HL-60 (cell line): ENCODE measurements at regions not wholly inside any gene's neighbourhood (a gene's known extent, or its start where the extent isn't known, plus 50 kb on each side); places are given as distances from the start of the nearest gene placed in this dataset.

ENCODE experiments used
- DNase-seq, 2 experiments: peaks; one replicate each; pipeline ENCODE4 v3.0.0-alpha.2; 2010 to 2020; ENCODE audit warnings: low read depth in 1 of 2, low spot score in 1 of 2
- H3K27ac ChIP-seq: fragments of 250-450 bp; sonication (Bioruptor Pico); replicated peaks from 2 replicates; pipeline ENCODE4 v1.5.1; 2020; ENCODE audit warnings: mild to moderate bottlenecking, moderate library complexity
- H3K27me3 ChIP-seq: fragments of 250-450 bp; sonication (Bioruptor Pico); 2 replicates; pipeline ENCODE4 v1.5.1; 2021; ENCODE audit warnings: mild to moderate bottlenecking, moderate library complexity; ENCODE audit not compliant: insufficient read depth, poor library complexity, severe bottlenecking
- H3K4me3 ChIP-seq: replicated peaks from 2 replicates; pipeline ENCODE4 v1.5.1; 2011; ENCODE audit warnings: mild to moderate bottlenecking, control low read depth, low read length; ENCODE audit not compliant: insufficient read depth
- GABPA ChIP-seq: IDR thresholded peaks from 2 replicates; pipeline ENCODE4 v1.6.1; 2012; ENCODE audit warnings: low read depth
- POLR2AphosphoS5 ChIP-seq: IDR thresholded peaks from 2 replicates; pipeline ENCODE4 v1.6.1; 2012; ENCODE audit warnings: low read depth
- REST ChIP-seq: IDR thresholded peaks from 2 replicates; pipeline ENCODE4 v1.6.1; 2012; ENCODE audit warnings: low read depth; ENCODE audit not compliant: insufficient replicate concordance
- SPI1 ChIP-seq: IDR thresholded peaks from 2 replicates; pipeline ENCODE4 v1.6.1; 2012; ENCODE audit warnings: low read depth, mild to moderate bottlenecking, borderline replicate concordance
- TF ChIP-seq, protein P1 (sequence below): IDR thresholded peaks from one replicate; pipeline ENCODE4 v1.5.1; 2011; ENCODE audit warnings: low read length, control low read depth, inconsistent platforms; ENCODE audit not compliant: insufficient read depth

- TF ChIP-seq POLR2AphosphoS5 = no peak
- TF ChIP-seq GABPA = no peak
- no peak for TF ChIP-seq SPI1
- TF ChIP-seq, protein P1, sequence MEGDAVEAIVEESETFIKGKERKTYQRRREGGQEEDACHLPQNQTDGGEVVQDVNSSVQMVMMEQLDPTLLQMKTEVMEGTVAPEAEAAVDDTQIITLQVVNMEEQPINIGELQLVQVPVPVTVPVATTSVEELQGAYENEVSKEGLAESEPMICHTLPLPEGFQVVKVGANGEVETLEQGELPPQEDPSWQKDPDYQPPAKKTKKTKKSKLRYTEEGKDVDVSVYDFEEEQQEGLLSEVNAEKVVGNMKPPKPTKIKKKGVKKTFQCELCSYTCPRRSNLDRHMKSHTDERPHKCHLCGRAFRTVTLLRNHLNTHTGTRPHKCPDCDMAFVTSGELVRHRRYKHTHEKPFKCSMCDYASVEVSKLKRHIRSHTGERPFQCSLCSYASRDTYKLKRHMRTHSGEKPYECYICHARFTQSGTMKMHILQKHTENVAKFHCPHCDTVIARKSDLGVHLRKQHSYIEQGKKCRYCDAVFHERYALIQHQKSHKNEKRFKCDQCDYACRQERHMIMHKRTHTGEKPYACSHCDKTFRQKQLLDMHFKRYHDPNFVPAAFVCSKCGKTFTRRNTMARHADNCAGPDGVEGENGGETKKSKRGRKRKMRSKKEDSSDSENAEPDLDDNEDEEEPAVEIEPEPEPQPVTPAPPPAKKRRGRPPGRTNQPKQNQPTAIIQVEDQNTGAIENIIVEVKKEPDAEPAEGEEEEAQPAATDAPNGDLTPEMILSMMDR = no peak
- TF ChIP-seq REST = no peak
- H3K27me3 ChIP-seq = no peaks in the 10 kb centered on the region
- DNase-seq = no peak
These were observed 239.7 kb upstream of the PPFIA2 start for GRCh38 chr12:81998761-81999378.

GRCh38 chr12:81992461-81992860 lies 233.3 kb upstream of the PPFIA2 start:
- TF ChIP-seq, protein P1 = peak; percentile 41
- no peak for TF ChIP-seq SPI1
- DNase-seq = peak; percentile 10 to 38
- Histone ChIP-seq H3K4me3 (no peak overlapping the region), H3K27ac (no peak overlapping the region), H3K27me3 (no peaks in the 10 kb centered on the region)

More at GRCh38 chr12:81998761-81999378, 239.7 kb upstream of the PPFIA2 start:
- H3K27ac ChIP-seq = no peak overlapping the region
- H3K4me3 ChIP-seq = no peak overlapping the region

GRCh38 chr12:81991868-81992267 lies 232.7 kb upstream of the PPFIA2 start:
- Histone ChIP-seq H3K4me3 (no peak overlapping the region), H3K27ac (no peak overlapping the region), H3K27me3 (no peaks in the 10 kb centered on the region)
- no peak for DNase-seq
- TF ChIP-seq SPI1 = no peak
- TF ChIP-seq, protein P1 = no peak

DNA sequence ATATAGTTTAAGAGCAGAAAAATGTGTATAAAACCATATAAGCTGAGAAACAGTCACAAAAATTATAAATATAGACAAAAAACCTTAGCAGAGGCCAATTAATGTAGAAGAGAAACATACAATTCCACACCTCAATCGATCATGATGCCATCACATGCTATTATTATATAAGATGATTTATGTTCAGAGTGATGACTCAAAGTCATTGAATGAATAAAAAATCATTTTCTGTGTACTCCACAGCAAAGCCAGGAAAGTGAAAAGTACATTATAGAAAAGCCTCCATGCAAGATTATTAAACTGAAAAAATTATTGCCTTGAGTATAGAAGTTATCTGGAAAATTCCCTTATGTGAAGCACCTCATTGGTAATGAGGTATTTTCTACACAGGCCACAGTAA lies 229.2 kb upstream of the PPFIA2 start:
- no peak for DNase-seq
- TF ChIP-seq SPI1 = no peak
- no peak for TF ChIP-seq POLR2AphosphoS5
- TF ChIP-seq GABPA = no peak
- TF ChIP-seq REST = no peak
- TF ChIP-seq, protein P1 = no peak
- Histone ChIP-seq H3K27me3 (no peaks in the 10 kb centered on the region), H3K4me3 (no peak overlapping the region), H3K27ac (no peak overlapping the region)
